Loucy (cell line): ENCODE measurements at regions not wholly inside any gene's neighbourhood (a gene's known extent, or its start where the extent isn't known, plus 50 kb on each side); places are given as distances from the start of the nearest gene placed in this dataset.

ENCODE experiments used
- H2AFZ ChIP-seq: fragments of 200-600 bp; sonication (generic); 2 replicates; pipeline ENCODE4 v1.6.0; 2016; ENCODE audit warnings: antibody characterized with exemption, mild to moderate bottlenecking, low read length, moderate library complexity
- H3F3A ChIP-seq: fragments of 200-600 bp; 2 replicates; pipeline ENCODE4 v1.6.0; 2016; ENCODE audit warnings: antibody characterized with exemption, low read depth, mild to moderate bottlenecking
- H3K27me3 ChIP-seq: fragments of 200-600 bp; sonication (generic); 2 replicates; pipeline ENCODE4 v1.6.1; 2014; ENCODE audit warnings: low read length, mild to moderate bottlenecking; ENCODE audit not compliant: insufficient read depth, poor library complexity, severe bottlenecking
- H3K36me3 ChIP-seq: fragments of 200-600 bp; sonication (generic); 2 replicates; pipeline ENCODE4 v1.6.1; 2016; ENCODE audit warnings: low read length; ENCODE audit not compliant: insufficient read depth
- H3K4me1 ChIP-seq: fragments of 200-600 bp; sonication (generic); 2 replicates; pipeline ENCODE4 v1.5.1; 2014; ENCODE audit warnings: low read length, mild to moderate bottlenecking; ENCODE audit not compliant: insufficient read depth, poor library complexity, severe bottlenecking
- H3K4me2 ChIP-seq: fragments of 200-600 bp; sonication (generic); 2 replicates; pipeline ENCODE4 v1.6.0; 2014; ENCODE audit warnings: antibody characterized with exemption, low read length, low read depth, mild to moderate bottlenecking; ENCODE audit not compliant: poor library complexity, severe bottlenecking
- H3K4me3 ChIP-seq: fragments of 200-600 bp; sonication (generic); 2 replicates; pipeline ENCODE4 v1.5.1; 2014; ENCODE audit warnings: low read length, mild to moderate bottlenecking, mixed read lengths; ENCODE audit not compliant: poor library complexity, severe bottlenecking
- H3K79me2 ChIP-seq: fragments of 200-600 bp; sonication (generic); 2 replicates; pipeline ENCODE4 v1.6.1; 2014; ENCODE audit warnings: low read length; ENCODE audit not compliant: insufficient read depth
- H3K9ac ChIP-seq: fragments of 200-600 bp; sonication (generic); 2 replicates; pipeline ENCODE4 v1.6.0; 2014; ENCODE audit warnings: mild to moderate bottlenecking, low read depth, low read length, moderate library complexity; ENCODE audit not compliant: poor library complexity, severe bottlenecking
- H3K9me2 ChIP-seq: fragments of 200-600 bp; sonication (generic); replicated peaks from 2 replicates; pipeline ENCODE4 v1.6.1; 2016; ENCODE audit warnings: low read depth, low read length, mixed read lengths
- H3K9me3 ChIP-seq: fragments of 200-600 bp; sonication (generic); 2 replicates; pipeline ENCODE4 v1.6.1; 2014; ENCODE audit warnings: mild to moderate bottlenecking, antibody characterized with exemption, low read length, low read depth; ENCODE audit not compliant: insufficient read depth
- H4K20me1 ChIP-seq: fragments of 200-600 bp; sonication (generic); 2 replicates; pipeline ENCODE4 v1.6.0; 2014; ENCODE audit warnings: antibody characterized with exemption, low read length, mild to moderate bottlenecking; ENCODE audit not compliant: insufficient read depth, poor library complexity, severe bottlenecking
- EZH2phosphoT487 ChIP-seq: fragments of 200-600 bp; IDR thresholded peaks from 2 replicates; pipeline ENCODE4 v1.6.1; 2018; ENCODE audit warnings: antibody characterized with exemption, mild to moderate bottlenecking, moderate library complexity, borderline replicate concordance
- TF ChIP-seq, protein P1 (sequence below): fragments of 200-600 bp; sonication (generic); conservative IDR thresholded peaks from 2 replicates; pipeline ENCODE4 v1.5.1; 2014; ENCODE audit warnings: mild to moderate bottlenecking, antibody characterized with exemption, low read length

- H3K9me2 ChIP-seq, result no peaks in the 10 kb centered on the region
- no peak overlapping the region for H3K9ac ChIP-seq
- no peaks in the 10 kb centered on the region for H3K27me3 ChIP-seq
- H3F3A ChIP-seq, result no peaks in the 10 kb centered on the region
- no peak overlapping the region for H3K4me2 ChIP-seq
- no peaks in the 10 kb centered on the region for H3K4me1 ChIP-seq
- H4K20me1 ChIP-seq, result no peaks in the 10 kb centered on the region
- H3K9me3 ChIP-seq, result no peaks in the 10 kb centered on the region
- no peaks in the 10 kb centered on the region for H3K36me3 ChIP-seq
- no peak overlapping the region for H3K4me3 ChIP-seq
- TF ChIP-seq EZH2phosphoT487, result no peak
- TF ChIP-seq, protein P1, sequence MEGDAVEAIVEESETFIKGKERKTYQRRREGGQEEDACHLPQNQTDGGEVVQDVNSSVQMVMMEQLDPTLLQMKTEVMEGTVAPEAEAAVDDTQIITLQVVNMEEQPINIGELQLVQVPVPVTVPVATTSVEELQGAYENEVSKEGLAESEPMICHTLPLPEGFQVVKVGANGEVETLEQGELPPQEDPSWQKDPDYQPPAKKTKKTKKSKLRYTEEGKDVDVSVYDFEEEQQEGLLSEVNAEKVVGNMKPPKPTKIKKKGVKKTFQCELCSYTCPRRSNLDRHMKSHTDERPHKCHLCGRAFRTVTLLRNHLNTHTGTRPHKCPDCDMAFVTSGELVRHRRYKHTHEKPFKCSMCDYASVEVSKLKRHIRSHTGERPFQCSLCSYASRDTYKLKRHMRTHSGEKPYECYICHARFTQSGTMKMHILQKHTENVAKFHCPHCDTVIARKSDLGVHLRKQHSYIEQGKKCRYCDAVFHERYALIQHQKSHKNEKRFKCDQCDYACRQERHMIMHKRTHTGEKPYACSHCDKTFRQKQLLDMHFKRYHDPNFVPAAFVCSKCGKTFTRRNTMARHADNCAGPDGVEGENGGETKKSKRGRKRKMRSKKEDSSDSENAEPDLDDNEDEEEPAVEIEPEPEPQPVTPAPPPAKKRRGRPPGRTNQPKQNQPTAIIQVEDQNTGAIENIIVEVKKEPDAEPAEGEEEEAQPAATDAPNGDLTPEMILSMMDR, result no peak
- H2AFZ ChIP-seq, result no peak overlapping the region
- no peaks in the 10 kb centered on the region for H3K79me2 ChIP-seq
Measured at GRCh38 chr12:125355614-125356013, 290.4 kb downstream of the AACS start.

DNA sequence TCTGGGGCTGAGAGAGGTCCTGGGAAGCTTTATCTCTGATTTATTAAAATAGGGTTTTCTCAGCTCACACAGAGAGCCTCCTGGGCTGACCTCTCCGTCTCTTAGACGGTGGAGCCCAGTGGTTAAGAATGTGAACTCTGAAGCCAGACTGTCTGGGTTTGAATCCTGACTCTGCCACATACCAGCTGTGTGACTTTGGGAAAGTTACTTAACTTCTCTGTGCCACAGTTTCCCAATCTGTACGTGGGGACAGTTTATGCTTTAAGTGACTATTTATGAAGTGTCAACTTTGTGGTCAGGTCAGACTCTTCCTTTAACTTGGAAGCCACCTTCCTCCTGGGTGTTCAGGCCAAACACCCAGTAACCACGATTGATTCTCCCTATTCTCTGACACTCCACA, 290.9 kb downstream of the AACS start:
- no peaks in the 10 kb centered on the region for H3F3A ChIP-seq
- no peak overlapping the region for H3K9ac ChIP-seq
- TF ChIP-seq, protein P1, result no peak
- no peak for TF ChIP-seq EZH2phosphoT487
- no peak overlapping the region for H3K4me2 ChIP-seq
- no peak overlapping the region for H3K4me3 ChIP-seq
- no peaks in the 10 kb centered on the region for H3K36me3 ChIP-seq
- no peaks in the 10 kb centered on the region for H3K9me3 ChIP-seq
- H4K20me1 ChIP-seq, result no peaks in the 10 kb centered on the region
- H3K9me2 ChIP-seq, result no peaks in the 10 kb centered on the region
- no peaks in the 10 kb centered on the region for H3K4me1 ChIP-seq
- no peaks in the 10 kb centered on the region for H3K79me2 ChIP-seq
- no peak overlapping the region for H2AFZ ChIP-seq
- H3K27me3 ChIP-seq, result no peaks in the 10 kb centered on the region

- Histone ChIP-seq H3K4me1 (no peaks in the 10 kb centered on the region), H3K4me2 (no peak overlapping the region), H3K9me2 (no peaks in the 10 kb centered on the region), H3K9ac (no peak overlapping the region), H3K36me3 (no peaks in the 10 kb centered on the region), H3K4me3 (no peak overlapping the region), H3K27me3 (no peaks in the 10 kb centered on the region), H3K9me3 (no peaks in the 10 kb centered on the region), H4K20me1 (no peaks in the 10 kb centered on the region), H3K79me2 (no peaks in the 10 kb centered on the region), H3F3A (no peaks in the 10 kb centered on the region), H2AFZ (no peak overlapping the region)
- TF ChIP-seq EZH2phosphoT487, result no peak
- TF ChIP-seq, protein P1, result no peak
Measured at GRCh38 chr12:125357561-125357960, 292.3 kb downstream of the AACS start.
